ENCODE measurements at regions not wholly inside any gene's neighbourhood (a gene's known extent, or its start where the extent isn't known, plus 50 kb on each side); places are given as distances from the start of the nearest gene placed in this dataset.

- Mint-ChIP-seq H3K27ac (ENCODE audit: unreplicated experiment) (no peak overlapping the region), H3K4me1 (ENCODE audit: unreplicated experiment) (peaks cover 20% of the 10 kb centered on the region), H3K36me3 (ENCODE audit: unreplicated experiment) (no peaks in the 10 kb centered on the region), H3K9me3 (ENCODE audit: unreplicated experiment) (peaks cover 7% of the 10 kb centered on the region), H3K4me3 (ENCODE audit: unreplicated experiment) (no peak overlapping the region), H3K27me3 (ENCODE audit: unreplicated experiment) (no peaks in the 10 kb centered on the region)
- TF ChIP-seq, protein P1, sequence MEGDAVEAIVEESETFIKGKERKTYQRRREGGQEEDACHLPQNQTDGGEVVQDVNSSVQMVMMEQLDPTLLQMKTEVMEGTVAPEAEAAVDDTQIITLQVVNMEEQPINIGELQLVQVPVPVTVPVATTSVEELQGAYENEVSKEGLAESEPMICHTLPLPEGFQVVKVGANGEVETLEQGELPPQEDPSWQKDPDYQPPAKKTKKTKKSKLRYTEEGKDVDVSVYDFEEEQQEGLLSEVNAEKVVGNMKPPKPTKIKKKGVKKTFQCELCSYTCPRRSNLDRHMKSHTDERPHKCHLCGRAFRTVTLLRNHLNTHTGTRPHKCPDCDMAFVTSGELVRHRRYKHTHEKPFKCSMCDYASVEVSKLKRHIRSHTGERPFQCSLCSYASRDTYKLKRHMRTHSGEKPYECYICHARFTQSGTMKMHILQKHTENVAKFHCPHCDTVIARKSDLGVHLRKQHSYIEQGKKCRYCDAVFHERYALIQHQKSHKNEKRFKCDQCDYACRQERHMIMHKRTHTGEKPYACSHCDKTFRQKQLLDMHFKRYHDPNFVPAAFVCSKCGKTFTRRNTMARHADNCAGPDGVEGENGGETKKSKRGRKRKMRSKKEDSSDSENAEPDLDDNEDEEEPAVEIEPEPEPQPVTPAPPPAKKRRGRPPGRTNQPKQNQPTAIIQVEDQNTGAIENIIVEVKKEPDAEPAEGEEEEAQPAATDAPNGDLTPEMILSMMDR (IDR thresholded peaks at IDR 0.05): no peak
- no peak for DNase-seq (ENCODE audit: extremely low spot score, unreplicated experiment)
Measured at GRCh38 chr5:12357626-12358025, 453.4 kb upstream of the CTNND2 start.

DNA sequence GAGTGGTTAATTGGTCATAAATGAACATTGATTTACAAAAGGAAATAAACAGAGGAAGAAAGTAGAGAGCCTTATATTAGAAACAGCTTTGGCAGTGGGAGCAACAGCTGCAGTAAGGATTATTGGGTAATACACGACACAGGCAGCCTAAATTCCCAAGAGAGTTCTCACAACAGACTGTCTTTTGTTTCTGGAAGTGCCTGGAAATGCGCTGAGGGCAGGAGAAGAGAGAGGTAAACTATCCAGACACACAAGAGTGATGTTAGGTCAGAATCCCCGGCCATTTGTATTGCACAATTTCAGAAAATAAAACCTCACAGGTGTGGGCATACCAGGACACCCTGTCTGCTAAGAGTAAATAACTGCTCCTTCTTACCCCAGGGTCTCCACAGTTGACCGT lies 450.4 kb upstream of the CTNND2 start:
- Mint-ChIP-seq H3K27me3 (ENCODE audit: unreplicated experiment) (no peaks in the 10 kb centered on the region), H3K27ac (ENCODE audit: unreplicated experiment) (no peak overlapping the region), H3K36me3 (ENCODE audit: unreplicated experiment) (no peaks in the 10 kb centered on the region), H3K9me3 (ENCODE audit: unreplicated experiment) (peaks cover 10% of the 10 kb centered on the region), H3K4me3 (ENCODE audit: unreplicated experiment) (no peak overlapping the region), H3K4me1 (ENCODE audit: unreplicated experiment) (peaks cover 20% of the 10 kb centered on the region)
- TF ChIP-seq, protein P1 (IDR thresholded peaks at IDR 0.05): no peak
- no peak for DNase-seq (ENCODE audit: extremely low spot score, unreplicated experiment)

DNA sequence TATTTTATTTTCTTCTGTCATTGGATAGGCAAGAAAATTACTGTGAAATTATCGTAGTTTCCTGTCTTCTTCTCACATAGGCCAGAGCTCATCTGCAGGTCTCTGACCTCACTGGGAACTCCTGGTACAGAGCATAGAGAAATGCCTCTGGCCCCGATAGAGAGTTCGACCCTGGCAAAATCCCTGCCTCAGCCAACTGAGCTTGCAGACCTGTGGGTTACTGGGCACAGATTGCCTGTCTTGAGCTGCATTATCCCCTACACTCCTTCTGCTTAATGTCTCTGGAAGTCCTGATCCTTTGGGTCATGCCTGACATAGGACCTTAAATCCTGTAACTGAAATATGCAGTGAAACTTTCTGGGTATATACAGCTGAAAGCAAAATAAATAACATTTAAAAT lies 439.3 kb upstream of the CTNND2 start:
- TF ChIP-seq, protein P1 (IDR thresholded peaks at IDR 0.05): no peak
- no peak overlapping the region for H3K4me3 Mint-ChIP-seq (ENCODE audit: unreplicated experiment)
- H3K9me3 Mint-ChIP-seq (ENCODE audit: unreplicated experiment): no peaks in the 10 kb centered on the region
- H3K27me3 Mint-ChIP-seq (ENCODE audit: unreplicated experiment): no peaks in the 10 kb centered on the region
- H3K36me3 Mint-ChIP-seq (ENCODE audit: unreplicated experiment): no peaks in the 10 kb centered on the region
- no peak for DNase-seq (ENCODE audit: extremely low spot score, unreplicated experiment)
- no peak overlapping the region for H3K27ac Mint-ChIP-seq (ENCODE audit: unreplicated experiment)
- no peaks in the 10 kb centered on the region for H3K4me1 Mint-ChIP-seq (ENCODE audit: unreplicated experiment)

DNA sequence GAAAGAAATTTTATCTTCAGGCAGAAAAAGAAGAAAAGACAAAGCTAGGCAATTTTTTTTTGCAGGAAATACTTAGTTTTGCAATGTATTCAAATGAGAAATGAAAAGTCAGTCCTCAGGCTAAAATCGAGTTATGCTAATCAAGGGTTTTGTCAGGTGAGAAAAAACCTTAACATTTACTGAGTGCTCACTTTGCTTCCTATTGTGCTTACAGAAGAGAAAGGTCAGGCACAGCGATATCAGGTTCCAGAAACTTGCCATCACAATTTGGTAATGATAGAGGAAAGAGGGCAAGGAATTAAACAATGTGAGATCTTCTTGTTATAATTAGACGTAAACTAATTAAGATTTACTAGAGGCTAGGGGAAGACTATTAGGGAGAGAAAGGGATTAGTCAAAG lies 431.7 kb upstream of the CTNND2 start:
- TF ChIP-seq, protein P1 (IDR thresholded peaks at IDR 0.05): no peak
- Mint-ChIP-seq H3K27ac (ENCODE audit: unreplicated experiment) (no peak overlapping the region), H3K27me3 (ENCODE audit: unreplicated experiment) (no peaks in the 10 kb centered on the region), H3K36me3 (ENCODE audit: unreplicated experiment) (no peaks in the 10 kb centered on the region), H3K4me3 (ENCODE audit: unreplicated experiment) (no peak overlapping the region), H3K9me3 (ENCODE audit: unreplicated experiment) (no peaks in the 10 kb centered on the region), H3K4me1 (ENCODE audit: unreplicated experiment) (no peaks in the 10 kb centered on the region)
- no peak for DNase-seq (ENCODE audit: extremely low spot score, unreplicated experiment)

DNA sequence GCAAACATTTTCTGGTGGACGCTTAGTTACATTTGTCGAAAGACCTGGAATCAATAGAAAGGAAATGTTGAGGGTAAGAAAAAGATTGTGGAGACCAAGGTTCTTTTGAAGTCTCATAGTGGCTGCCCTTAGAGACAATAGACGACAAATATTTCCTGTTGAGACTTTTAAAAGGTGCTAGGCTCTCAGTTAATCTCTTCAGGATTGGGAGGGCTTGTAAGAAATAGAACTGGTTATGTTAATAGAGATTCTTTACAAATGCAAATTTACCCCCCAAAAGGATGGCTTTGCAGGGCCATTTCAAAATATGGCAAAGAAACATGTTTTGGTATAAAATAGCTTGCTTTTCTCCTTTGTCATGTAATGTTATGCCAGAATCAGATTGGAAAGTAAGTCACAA lies 428.2 kb upstream of the CTNND2 start:
- Mint-ChIP-seq H3K9me3 (ENCODE audit: unreplicated experiment) (no peaks in the 10 kb centered on the region), H3K4me1 (ENCODE audit: unreplicated experiment) (no peaks in the 10 kb centered on the region), H3K27me3 (ENCODE audit: unreplicated experiment) (no peaks in the 10 kb centered on the region), H3K27ac (ENCODE audit: unreplicated experiment) (no peak overlapping the region), H3K36me3 (ENCODE audit: unreplicated experiment) (no peaks in the 10 kb centered on the region), H3K4me3 (ENCODE audit: unreplicated experiment) (no peak overlapping the region)
- no peak for DNase-seq (ENCODE audit: extremely low spot score, unreplicated experiment)
- TF ChIP-seq, protein P1 (IDR thresholded peaks at IDR 0.05): no peak
